ENCODE measurements at regions not wholly inside any gene's neighbourhood (a gene's known extent, or its start where the extent isn't known, plus 50 kb on each side); places are given as distances from the start of the nearest gene placed in this dataset.

DNA sequence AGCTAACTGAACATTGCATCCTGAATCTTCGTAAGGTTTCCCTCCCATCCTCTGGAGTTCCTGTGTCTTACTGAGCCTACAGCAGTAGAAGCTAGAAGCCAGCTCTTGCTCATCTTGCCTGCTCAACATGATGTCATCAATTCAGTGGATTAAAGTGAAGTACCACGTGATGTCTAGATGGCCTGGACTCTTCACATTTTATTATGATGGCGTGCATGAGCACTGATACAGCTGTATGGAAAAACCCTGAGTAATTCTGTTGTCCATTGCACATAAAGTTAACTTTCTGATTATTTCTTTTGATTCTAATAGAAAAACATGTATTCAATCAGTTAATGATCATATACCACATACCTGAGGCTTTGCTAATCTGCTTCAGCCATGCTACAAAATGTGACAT lies 2387.7 kb upstream of the TENM3 start:
- no peak for DNase-seq (ENCODE audit: low read depth)

DNA sequence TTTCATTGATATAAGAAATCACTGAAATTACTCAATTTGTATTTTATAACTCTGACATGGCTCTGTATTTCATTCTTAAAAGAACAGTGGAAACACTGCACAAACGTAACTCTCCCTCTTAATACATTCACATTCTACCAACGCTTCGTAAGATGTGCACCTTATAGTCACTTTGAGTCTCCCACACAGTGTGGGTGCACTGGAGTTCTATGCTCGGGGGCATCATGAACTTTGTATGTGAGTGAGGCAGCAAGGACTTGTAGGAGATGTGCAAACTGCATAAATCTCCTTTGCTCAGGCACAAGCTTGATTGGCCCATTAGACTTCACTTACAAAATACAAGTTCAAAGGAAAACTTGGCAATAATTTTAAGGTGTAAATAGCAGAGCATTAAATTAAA lies 2385.0 kb upstream of the TENM3 start:
- no peak for DNase-seq (ENCODE audit: low read depth)

DNA sequence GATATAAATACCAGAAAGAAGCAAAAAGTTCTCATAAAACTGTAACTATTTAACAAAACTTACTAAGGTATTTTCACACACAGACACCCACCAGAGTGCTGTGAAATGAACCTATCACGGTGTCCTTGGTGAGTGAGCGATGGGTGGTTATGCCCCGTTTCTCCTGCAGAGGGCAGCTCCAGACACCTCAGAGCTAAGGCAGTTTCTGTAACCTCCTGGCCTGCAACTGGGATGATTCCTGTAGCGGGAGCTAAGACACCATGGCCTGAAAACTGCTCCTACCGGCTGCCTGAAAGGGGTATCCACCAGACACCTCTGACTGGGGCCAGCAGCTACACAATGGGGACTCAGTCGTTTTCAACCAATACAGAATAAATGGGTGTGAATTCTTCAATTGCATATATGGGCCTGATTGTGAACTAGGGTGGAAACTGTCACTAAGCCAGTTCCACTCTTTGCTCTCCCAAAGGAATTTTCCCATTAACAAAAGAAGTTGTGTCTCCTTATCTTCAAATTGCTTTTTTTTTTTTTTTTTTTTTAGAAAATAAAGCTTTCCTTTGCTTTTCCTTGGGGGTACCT lies 2375.8 kb upstream of the TENM3 start:
- DNase-seq (ENCODE audit: low read depth): no peak

DNA sequence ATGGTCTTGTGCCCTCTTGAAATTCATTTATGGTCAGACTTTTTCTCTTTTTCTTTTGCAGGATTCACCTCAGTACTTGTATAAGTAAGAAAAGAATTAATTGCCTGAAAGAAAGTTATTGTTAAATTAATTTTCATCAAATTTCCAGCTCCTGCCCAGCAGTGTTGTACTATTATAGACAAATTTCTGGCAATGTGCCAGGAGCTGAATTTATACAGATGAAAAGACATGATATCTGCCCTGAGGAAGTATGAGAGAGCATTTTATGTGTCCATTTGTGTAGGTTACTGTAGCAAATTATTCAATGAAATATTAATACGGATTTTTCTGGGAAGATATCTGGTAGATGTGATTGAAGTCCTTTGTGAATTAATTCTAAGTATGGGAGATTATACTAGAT lies 2371.5 kb upstream of the TENM3 start:
- DNase-seq (ENCODE audit: low read depth): no peak

DNA sequence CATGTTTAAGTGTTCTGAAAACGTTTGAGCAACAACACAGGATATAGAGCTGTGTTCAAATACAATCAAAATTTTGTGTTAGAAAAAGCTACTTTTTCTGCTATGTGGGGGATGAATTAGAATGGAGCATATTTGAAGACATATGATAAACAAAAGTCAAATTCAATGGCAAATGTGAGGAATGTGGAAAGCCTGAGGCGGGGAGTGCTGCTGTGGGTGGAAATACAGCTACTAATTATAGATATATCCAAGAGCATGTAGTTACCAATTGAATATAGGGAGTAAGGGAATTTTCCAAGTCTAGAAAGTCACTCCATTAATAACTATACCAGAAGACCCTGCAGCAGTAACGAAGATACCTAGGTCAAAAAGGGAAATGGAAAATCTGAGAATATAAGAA lies 2370.4 kb upstream of the TENM3 start:
- no peak for DNase-seq (ENCODE audit: low read depth)

DNA sequence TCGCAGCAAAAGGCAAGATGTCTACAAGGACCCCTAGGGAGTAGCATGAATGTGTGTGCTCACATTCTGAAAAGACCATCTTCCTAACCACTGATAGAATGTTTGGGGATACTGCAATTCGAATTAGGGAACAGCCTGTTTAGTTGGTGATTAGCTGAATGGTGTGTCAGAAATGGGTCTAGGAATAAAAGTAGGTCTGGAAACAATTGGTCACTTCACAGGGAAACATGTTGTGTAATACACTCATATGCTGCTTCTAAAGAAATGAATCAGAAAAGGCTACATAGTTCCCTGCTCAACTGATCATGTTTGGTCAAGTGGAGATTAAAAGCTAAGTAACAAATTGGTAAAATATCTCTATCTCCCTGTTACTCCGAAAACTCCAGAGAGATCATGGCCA lies 2362.4 kb upstream of the TENM3 start:
- DNase-seq (ENCODE audit: low read depth): no peak

DNA sequence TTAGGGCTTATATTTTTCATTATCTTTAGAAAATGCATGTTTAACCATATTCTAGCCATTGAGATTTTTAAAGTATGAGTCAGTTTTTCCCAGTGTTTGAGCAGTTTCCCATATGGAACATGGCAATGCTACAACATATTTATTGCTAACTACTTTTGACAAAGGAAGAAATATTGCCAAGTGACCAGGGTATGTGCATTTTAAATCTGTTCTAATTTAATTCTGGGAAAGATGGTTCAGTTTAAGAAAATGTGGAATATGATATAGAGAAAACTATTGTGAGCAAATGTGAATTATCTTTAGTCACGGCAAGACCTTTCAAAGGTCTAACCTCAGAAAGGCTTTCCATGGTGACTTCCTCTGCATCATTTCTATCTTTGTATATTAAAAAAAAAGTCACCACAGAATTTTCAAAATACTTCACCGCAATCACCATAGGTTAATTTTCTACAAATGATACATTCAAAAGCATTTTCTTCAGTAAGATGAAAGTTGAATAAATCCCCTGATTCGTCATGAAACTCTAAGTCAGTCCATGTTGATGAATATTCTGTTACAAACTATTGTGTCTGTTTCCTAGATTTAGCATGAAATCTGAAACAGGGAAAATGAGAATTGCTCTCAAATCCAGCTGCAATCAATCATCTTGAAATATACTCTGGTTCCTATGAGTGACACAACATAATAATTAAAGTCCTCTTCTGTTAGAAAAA lies 2349.0 kb upstream of the TENM3 start:
- DNase-seq (ENCODE audit: low read depth): no peak

DNA sequence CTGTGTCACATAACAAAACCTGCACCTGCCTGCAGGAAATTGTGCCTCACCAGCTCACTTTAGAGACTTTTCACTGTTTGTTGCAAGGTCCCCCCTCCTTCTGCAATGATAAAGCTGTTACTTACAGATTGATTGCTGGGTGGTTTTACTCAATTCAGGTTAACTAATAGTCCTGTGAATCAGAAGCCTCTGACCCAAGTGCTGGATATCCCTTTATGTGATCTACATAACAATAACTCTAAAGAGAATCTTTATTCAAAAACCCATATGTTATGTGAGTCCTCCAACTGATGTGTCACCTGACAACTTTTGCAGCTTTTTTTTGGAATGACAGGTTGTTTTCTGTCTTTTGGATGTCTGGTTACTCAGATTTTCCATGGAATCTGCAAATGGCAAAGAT lies 2323.6 kb upstream of the TENM3 start:
- DNase-seq (ENCODE audit: low read depth): no peak

DNA sequence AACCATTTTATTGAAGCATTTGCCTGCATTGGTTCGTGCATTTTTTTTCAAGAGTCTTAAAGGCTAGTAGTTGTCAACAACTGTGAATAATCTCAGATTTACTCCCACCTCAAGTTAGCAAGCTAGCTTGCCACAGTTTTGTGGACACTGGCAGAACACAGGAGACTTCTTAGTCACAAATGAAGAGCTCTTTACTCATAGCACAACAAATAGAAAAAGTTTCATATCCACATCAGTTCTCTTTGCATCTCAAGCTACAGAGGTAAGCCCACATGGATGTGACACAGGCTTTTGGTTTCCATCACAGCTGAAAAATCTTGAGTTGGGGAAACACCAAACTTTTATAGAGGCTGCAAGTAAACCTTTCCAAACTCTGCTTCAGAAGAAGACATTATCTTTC lies 2315.7 kb upstream of the TENM3 start:
- no peak for DNase-seq (ENCODE audit: low read depth)

DNA sequence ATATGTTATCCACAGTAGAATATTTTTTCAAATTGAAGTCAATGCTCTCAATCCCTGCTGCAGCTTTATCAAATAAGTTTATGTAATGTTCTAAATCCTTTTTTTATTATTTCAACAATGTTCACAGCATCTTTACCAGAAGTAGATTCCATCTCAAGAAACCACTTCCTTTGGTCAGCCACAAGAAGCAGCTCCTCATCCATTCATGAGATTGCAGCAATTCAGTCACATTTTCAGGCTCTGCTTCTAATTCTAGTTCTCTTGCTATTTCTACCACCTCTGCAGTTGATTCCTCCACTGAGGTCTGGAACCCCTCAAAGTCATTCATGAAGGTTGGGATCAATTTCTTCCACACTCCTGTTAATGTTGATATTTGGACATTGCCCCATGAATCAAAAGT lies 2301.3 kb upstream of the TENM3 start:
- no peak for DNase-seq (ENCODE audit: low read depth)

DNA sequence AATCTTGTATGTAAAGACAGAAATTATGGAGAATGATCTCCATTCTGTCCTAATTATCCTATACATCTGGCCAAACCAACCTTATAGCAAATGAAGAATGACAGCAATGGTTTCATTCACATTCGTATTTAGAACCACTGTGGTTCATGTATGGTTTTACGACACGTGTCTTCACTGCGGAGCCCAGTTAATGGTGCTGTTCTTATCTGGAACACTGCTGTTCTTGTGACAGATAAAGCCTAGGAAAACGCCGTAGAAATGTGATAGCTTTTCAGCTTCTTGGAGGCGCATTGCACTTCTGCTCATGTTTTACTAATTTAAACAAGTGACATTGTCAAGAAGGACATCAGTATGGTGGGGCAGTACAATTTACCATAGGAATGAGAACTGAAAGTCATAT lies 2266.4 kb upstream of the TENM3 start:
- DNase-seq (ENCODE audit: low read depth): no peak

DNA sequence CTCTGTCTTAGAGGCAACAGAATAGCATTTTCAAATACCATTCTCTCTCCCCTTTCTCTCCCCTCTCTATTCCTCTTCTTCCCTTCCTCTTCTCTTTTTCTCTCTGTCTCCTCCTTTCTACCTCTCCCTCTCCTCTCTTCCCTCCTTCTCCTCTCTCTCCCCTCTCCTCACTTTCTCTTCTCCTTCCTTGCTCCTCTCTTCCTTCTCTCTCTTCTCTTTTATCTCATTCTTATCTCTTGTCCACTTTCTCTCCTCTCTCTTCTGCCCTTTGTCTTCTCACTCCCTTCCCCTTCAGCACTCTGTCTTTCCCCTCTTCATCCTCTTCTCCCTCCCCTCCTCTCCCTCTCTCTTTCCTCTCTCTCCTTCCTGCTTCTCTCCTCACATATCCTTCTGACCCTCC lies 2265.8 kb upstream of the TENM3 start:
- no peak for DNase-seq (ENCODE audit: low read depth)

DNA sequence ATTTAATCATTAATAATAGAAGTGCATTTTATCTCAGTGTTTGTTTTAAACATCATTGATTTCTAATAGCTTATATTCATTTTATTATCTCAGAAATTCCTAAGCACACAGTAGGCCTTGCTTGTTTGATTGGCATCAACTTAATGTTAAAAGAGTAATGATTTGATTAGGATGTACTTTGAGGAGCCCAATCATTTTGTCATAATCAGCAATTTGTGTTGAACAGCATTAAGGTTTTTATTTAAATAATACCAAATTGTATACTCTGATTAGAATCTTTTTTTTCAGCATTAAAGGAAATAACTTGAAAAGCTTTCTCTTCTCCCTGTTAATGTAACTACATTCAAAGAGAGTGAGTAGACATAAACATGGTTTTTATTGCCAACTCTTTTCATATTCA lies 2262.0 kb upstream of the TENM3 start:
- no peak for DNase-seq (ENCODE audit: low read depth)

DNA sequence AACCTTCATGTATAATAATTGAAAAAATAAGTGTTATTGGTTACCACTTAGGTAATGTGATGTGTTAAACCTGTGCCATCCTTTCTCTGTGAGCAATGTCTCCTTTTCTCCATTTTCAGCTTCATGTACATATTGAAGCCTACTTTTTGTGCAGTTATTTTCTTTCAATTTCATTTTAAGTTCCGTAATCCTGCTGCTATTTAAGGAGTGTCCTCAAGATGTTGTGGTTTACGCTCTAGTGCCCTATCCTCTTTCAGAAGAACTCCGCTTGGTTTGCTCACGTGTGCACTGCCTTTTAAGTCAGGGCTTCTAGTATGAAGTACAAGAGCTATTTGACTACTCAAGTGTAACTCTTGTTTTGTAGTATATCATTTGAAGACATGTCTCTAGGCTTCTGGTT lies 2253.2 kb upstream of the TENM3 start:
- DNase-seq (ENCODE audit: low read depth): no peak

DNA sequence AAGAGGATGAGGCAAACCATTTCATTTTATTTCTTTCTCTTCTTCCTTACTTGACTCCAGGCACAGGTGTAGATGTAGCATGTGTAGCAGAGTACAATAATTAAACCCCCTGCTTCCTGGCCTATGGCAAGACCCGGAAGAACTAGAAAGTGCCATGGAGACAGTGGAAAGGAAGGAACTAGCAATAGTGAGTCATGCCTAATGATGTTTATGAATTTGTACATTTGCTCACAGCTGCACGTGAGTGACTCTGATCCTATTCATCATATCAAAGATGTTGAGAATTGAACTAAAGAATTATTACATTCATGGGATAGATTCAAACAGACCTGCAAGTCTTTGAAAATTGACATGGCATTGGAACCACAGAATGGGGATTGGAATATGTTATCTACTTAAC lies 2233.9 kb upstream of the TENM3 start:
- DNase-seq (ENCODE audit: low read depth): no peak

DNA sequence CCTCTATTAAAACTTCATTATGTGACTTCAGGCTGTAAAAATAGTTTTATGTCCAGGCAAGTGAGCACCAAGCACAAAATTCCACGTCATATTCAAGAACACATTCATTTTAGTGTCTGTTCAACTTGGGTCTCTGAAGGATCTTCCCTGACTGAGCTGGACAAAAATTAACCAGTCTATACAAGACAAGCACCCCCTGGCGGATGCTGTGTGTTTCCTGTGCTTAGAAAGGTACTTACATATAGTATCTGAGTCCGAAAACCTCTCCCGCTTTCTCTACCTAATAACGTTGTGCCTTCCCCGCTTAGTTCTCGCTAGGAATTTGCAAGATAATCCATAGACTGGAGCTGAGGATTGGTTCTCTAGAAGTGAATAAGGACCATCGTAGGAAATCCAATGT lies 2214.5 kb upstream of the TENM3 start:
- no peak for DNase-seq (ENCODE audit: low read depth)

DNA sequence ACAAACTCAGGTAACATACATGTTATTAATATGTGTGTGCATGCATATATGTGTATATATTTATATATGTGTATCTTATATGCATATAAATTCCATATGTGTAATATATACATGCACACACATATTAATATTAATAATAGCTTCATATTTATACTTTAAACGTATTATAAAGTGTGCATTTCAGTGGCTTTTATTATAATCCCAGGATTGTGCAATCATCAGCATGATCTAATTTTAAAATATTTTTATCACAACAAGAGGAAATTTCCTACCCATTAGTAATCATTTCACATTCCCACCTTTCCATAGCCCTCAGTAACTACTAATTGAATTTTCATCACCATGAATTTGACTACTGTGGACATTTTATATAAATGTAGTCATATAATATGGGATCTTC lies 2211.9 kb upstream of the TENM3 start:
- no peak for DNase-seq (ENCODE audit: low read depth)

DNA sequence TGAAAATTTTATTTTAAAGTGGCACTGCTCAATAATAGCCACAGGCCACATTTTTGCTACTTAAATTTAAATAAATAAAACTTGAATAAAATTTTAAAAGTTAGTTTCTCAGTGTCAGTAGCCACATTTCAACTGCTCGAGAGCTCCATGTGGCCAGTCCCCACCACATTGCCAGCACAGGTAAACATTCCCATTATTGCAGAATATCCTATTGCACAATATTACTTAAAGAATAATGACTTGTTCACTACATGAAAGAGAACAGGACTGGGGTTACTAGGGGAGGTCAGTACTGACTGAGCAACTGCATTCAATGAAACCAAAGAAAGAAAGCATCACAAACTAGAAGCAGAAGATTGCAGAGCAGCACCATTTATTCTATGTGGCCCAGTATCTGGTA lies 2201.6 kb upstream of the TENM3 start:
- DNase-seq (ENCODE audit: low read depth): no peak

DNA sequence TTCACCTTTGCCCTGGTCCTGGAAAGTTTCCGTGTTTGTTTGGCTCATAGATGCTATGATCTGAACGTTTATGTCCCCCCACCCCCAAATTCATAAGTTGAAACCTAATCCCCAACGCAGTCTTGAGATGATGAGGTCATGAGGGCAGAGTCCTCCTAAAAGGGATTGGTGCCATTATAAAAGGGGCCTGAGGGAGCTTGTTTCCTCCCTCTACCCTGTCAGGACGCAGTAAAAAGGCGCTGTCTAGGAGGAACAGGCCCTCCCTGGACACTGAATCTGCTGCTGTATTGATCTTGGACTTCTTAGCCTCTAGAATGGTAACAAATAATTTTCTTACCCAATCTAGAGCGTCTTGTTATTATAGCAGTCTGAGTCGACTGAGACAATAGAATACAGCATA lies 2190.6 kb upstream of the TENM3 start:
- no peak for DNase-seq (ENCODE audit: low read depth)

DNA sequence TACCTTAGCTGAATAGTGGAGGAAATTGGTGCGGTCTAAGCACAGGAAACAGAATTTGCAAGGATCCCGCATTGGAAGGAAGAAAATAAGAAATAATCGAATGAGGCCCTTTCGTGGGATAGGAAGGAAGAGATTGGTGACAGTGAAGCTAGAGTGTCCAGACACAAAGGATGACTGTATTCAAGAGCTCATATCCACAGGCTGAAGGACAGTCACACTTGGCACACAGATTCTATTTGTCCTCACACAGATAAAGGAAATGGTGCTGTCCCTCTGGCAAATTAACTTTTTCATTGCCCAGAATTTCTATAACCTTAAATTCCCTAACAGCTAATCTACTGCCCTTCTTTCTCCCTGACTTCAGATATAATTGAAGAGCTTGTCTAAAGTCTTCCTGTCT lies 2188.9 kb upstream of the TENM3 start:
- DNase-seq (ENCODE audit: low read depth): no peak

DNA sequence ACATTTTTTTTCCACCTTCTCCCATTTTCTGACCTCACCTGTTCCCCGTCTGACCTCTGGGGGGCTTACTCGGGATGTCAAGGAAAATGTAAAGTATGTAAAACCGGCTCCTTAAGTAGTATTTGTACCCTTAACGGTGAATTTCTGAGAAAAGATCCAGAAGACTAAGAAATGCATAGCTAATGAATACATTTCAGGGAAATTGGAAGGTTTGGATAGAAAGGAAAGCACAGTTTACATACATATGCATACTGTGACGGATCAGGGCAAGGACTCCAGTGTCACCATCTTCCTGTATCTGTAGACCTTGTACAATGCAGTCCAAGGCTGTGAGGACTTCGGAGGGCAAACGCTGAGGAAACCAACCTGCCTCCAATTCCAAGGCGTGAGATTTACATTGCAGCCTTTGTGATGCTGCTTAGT lies 2185.9 kb upstream of the TENM3 start:
- no peak for DNase-seq (ENCODE audit: low read depth)

DNA sequence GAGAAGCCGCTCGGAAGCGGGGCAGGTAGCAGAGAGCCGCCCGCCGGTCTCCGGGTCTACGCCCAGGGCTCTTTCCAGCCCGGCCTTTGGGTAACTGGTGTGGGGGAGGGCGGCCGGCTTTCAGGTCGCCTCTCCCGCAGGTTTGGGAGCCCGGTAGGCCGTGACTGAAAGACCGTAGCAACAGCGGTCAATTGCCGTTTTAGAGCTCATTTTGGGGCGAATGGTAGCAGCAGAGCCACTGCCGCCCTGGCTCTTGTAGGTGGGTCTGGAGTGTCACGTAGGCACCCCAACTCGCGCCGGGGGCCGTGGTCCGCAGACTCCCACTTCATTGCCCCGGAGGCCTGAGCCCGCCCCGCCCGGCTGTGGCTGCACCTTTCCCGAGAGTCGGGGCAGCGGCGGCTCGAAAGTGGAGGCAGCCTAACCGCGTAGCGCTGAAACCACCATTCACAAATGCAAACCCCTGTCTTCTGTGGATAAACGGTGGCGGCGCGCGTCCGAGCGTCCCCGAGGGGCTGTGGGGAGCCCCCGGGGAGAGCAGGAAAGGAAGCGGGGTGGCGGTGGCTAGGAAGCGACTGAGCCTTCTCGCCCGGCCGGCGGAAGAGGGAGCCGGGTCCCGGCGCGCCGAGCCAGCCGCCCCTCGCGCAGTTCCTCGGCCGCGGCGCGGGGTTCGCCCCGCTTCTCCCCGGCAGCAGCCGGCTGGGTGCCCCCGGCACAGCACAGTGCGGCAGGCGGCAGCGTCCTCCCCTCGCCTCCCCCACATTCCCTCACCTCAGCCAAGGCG lies 2185.1 kb upstream of the TENM3 start:
- no peak for DNase-seq (ENCODE audit: low read depth)

DNA sequence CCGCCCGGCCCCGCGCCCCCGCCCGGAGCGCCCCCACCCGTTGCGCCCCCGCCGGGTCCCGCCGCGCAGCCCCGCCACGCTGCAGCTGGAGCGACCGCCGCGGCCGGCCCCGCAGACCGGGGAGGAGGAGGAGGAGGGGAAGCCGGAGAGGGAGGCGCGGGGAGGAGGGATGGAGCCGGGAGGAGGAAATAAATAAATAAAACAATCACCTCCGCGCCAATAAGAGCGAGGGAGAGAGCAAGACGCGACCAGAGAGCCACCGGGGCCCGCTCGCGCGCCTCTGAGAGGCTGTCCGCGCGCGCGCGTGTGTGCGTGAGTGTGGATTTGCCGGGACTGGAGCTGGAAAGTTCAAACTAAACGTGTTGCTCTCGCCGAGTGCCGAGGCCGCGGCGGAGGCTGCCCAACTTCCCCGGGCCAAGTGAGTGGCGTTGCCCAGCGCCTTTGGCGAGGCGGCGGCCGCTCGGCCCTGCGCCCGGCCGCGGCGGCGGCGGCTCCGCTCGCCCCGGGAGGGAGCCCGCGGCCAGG lies 2184.4 kb upstream of the TENM3 start:
- DNase-seq (ENCODE audit: low read depth): no peak

Measured in activated gamma-delta T cell treated with anti-CD3 and anti-CD28 coated beads, Interleukin-2, amount 50 U/mL, for 16 hours (primary cell).